ENCODE measurements at regions not wholly inside any gene's neighbourhood (a gene's known extent, or its start where the extent isn't known, plus 50 kb on each side); places are given as distances from the start of the nearest gene placed in this dataset.

- no peak for TF ChIP-seq CTCF (IDR thresholded peaks at IDR 0.05)
- TF ChIP-seq EP300 (IDR thresholded peaks at IDR 0.05), result no peak
- no peak for TF ChIP-seq POLR2A (IDR thresholded peaks at IDR 0.05)
These were observed 89.9 kb upstream of the LSM8 start for GRCh38 chr7:118094044-118094443.
